HCT116 (cell line): ENCODE measurements at regions not wholly inside any gene's neighbourhood (a gene's known extent, or its start where the extent isn't known, plus 50 kb on each side); places are given as distances from the start of the nearest gene placed in this dataset.

Experiments used
- ATAC-seq: fragments of 200-7000 bp; cut with Tn5 transposase; 2 replicates; pipeline ENCODE4 v1.9.1; 2020; ENCODE audit warnings: mild to moderate bottlenecking, moderate library complexity
- BruUV-seq: library from RNA; stranded (reverse); fragments of 400-500 nt; replicated peaks from 2 replicates; lab custom pipeline; 2021; lab: Mats Ljungman, UMichigan
- CTCF ChIA-PET: fragments of 300-600 bp; sonication (Branson Sonifier 250); formaldehyde crosslinking; loops from one replicate; lab custom pipeline; 2021; ENCODE audit warnings: antibody characterized with exemption; lab: Charles Lee
- POLR2A ChIA-PET: fragments of 300-600, 350-600 bp; sonication (Branson Sonifier 250); formaldehyde crosslinking; loops from one replicate; lab custom pipeline; 2021; ENCODE audit warnings: antibody characterized with exemption; lab: Charles Lee
- RAD21 ChIA-PET, 2 experiments: fragments of 300-600 bp; sonication (Branson Sonifier 250); formaldehyde crosslinking; loops; one replicate each; lab custom pipeline; 2023; ENCODE audit warnings: low total read pairs in 2 of 2; ENCODE audit not compliant: uncharacterized antibody in 2 of 2, unreplicated experiment in 2 of 2, low non-redundant PET in 1 of 2; lab: Charles Lee
- DNase-seq: peaks from one replicate; pipeline ENCODE4 v3.0.0-alpha.2; 2010; ENCODE audit warnings: low read depth, low spot score
- H2AFZ ChIP-seq: fragments of 200-600 bp; shearing (Covaris generic), sonication (generic); 2 replicates; pipeline ENCODE4 v1.6.1; 2017; ENCODE audit warnings: low read depth, mixed run types, mixed read lengths, antibody characterized with exemption, low read length; ENCODE audit not compliant: poor library complexity, severe bottlenecking
- H3K27ac ChIP-seq: 2 replicates; pipeline ENCODE4 v1.5.1; 2012; ENCODE audit warnings: low read depth, low read length
- H3K27me3 ChIP-seq: fragments of 200-600 bp; sonication (generic); 2 replicates; pipeline ENCODE4 v1.6.1; 2016; ENCODE audit warnings: mixed run types, low read length, mixed read lengths; ENCODE audit not compliant: insufficient read depth
- H3K36me3 ChIP-seq, 2 experiments: fragments of 200-500 bp in 1 of 2; fragments of 200-600 bp in 1 of 2; sonication (Bioruptor generic) in 1 of 2; sonication (generic) in 1 of 2; 2 replicates each; pipeline versions ENCODE4 v1.5.1 to v1.6.1; 2014 to 2016; ENCODE audit warnings: low read length in 2 of 2, inconsistent platforms in 1 of 2, mixed read lengths in 1 of 2, mixed run types in 1 of 2; ENCODE audit not compliant: insufficient read depth in 2 of 2, control insufficient read depth in 1 of 2
- H3K4me1 ChIP-seq, 2 experiments: fragments of 200-600 bp in 1 of 2; sonication (generic) in 1 of 2; 2 replicates each; pipeline versions ENCODE4 v1.5.1 to v1.6.1; 2012 to 2017; ENCODE audit warnings: low read length in 2 of 2, inconsistent platforms in 1 of 2, mild to moderate bottlenecking in 1 of 2, mixed read lengths in 1 of 2, mixed run types in 1 of 2, moderate library complexity in 1 of 2; ENCODE audit not compliant: insufficient read depth in 2 of 2, control insufficient read depth in 1 of 2
- H3K4me2 ChIP-seq: fragments of 200-600 bp; sonication (generic); 2 replicates; pipeline ENCODE4 v1.6.1; 2017; ENCODE audit warnings: mixed run types, low read length, mixed read lengths
- H3K4me3 ChIP-seq, 2 experiments: fragments of 200-600 bp in 1 of 2; sonication (generic) in 1 of 2; replicated peaks in 1 of 2; 2 replicates each; pipeline ENCODE4 v1.5.1; 2011 to 2016; ENCODE audit warnings: low read length in 2 of 2, control low read depth in 1 of 2, low read depth in 1 of 2, mild to moderate bottlenecking in 1 of 2, mixed read lengths in 1 of 2, mixed run types in 1 of 2
- H3K79me2 ChIP-seq: fragments of 200-600 bp; sonication (generic); 2 replicates; pipeline ENCODE4 v1.6.1; 2017; ENCODE audit warnings: mild to moderate bottlenecking, mixed run types, low read length, moderate library complexity, mixed read lengths; ENCODE audit not compliant: insufficient read depth
- H3K9ac ChIP-seq: fragments of 200-600 bp; sonication (generic); 2 replicates; pipeline ENCODE4 v1.6.1; 2016; ENCODE audit warnings: low read length, mixed read lengths
- H3K9me2 ChIP-seq: fragments of 200-600 bp; sonication (generic), shearing (Covaris generic); 2 replicates; pipeline ENCODE4 v1.6.1; 2017; ENCODE audit warnings: mixed run types, mild to moderate bottlenecking, moderate library complexity; ENCODE audit not compliant: insufficient read depth
- H3K9me3 ChIP-seq, 2 experiments: fragments of 200-500 bp in 1 of 2; fragments of 200-600 bp in 1 of 2; sonication (Bioruptor generic) in 1 of 2; sonication (generic) in 1 of 2; 2 replicates each; pipeline ENCODE4 v1.6.1; 2014 to 2017; ENCODE audit warnings: low read length in 2 of 2, mixed read lengths in 2 of 2, inconsistent platforms in 1 of 2, low read depth in 1 of 2, mild to moderate bottlenecking in 1 of 2, mixed run types in 1 of 2, moderate library complexity in 1 of 2; ENCODE audit not compliant: control insufficient read depth in 1 of 2, insufficient read depth in 1 of 2
- H4K20me1 ChIP-seq: fragments of 200-600 bp; sonication (generic), shearing (Covaris generic); 2 replicates; pipeline ENCODE4 v1.6.1; 2017; ENCODE audit warnings: mixed run types, mild to moderate bottlenecking, moderate library complexity; ENCODE audit not compliant: insufficient read depth
- ATF3 ChIP-seq: IDR thresholded peaks from 2 replicates; pipeline ENCODE4 v1.6.1; 2012
- CBX3 ChIP-seq: IDR thresholded peaks from 2 replicates; pipeline ENCODE4 v1.6.1; 2012; ENCODE audit warnings: low read depth
- CEBPB ChIP-seq: IDR thresholded peaks from 2 replicates; pipeline ENCODE4 v1.6.1; 2012; ENCODE audit warnings: low read depth
- CTCF ChIP-seq, 3 experiments: fragments of 200-600 bp in 1 of 3; sonication (generic) in 1 of 3; IDR thresholded peaks in 2 of 3; conservative IDR thresholded peaks in 1 of 3; 2 replicates each; pipeline ENCODE4 v1.5.1; 2012 to 2017; ENCODE audit warnings: low read depth in 2 of 3, low read length in 2 of 3, antibody characterized with exemption in 1 of 3, borderline replicate concordance in 1 of 3, control low read depth in 1 of 3, mild to moderate bottlenecking in 1 of 3, mixed read lengths in 1 of 3, mixed run types in 1 of 3, moderate library complexity in 1 of 3; ENCODE audit not compliant: insufficient read depth in 1 of 3
- EGR1 ChIP-seq: IDR thresholded peaks from 2 replicates; pipeline ENCODE4 v1.6.1; 2012; ENCODE audit warnings: low read depth
- EZH2 ChIP-seq: fragments of 200-600 bp; sonication (generic); IDR thresholded peaks from 2 replicates; pipeline ENCODE4 v1.6.1; 2017; ENCODE audit warnings: antibody characterized with exemption, mixed run types
- EZH2phosphoT487 ChIP-seq: fragments of 200-600 bp; IDR thresholded peaks from 2 replicates; pipeline ENCODE4 v1.6.1; 2018; ENCODE audit warnings: antibody characterized with exemption, borderline replicate concordance
- JUND ChIP-seq: IDR thresholded peaks from 2 replicates; pipeline ENCODE4 v1.6.1; 2012
- MAX ChIP-seq: IDR thresholded peaks from 2 replicates; pipeline ENCODE4 v1.6.1; 2012
- POLR2A ChIP-seq: IDR thresholded peaks from 2 replicates; pipeline ENCODE4 v1.7.0; 2011; ENCODE audit warnings: borderline replicate concordance; ENCODE audit not compliant: insufficient read depth, insufficient read length; ENCODE audit errors: extremely low read depth
- RAD21 ChIP-seq: IDR thresholded peaks from 2 replicates; pipeline ENCODE4 v1.6.1; 2012; ENCODE audit warnings: low read depth, mild to moderate bottlenecking
- REST ChIP-seq: IDR thresholded peaks from 2 replicates; pipeline ENCODE4 v1.6.1; 2012; ENCODE audit warnings: low read depth
- SRF ChIP-seq: IDR thresholded peaks from 2 replicates; pipeline ENCODE4 v1.6.1; 2012; ENCODE audit warnings: low read depth
- TCF7L2 ChIP-seq: IDR thresholded peaks from 2 replicates; pipeline ENCODE4 v1.7.0; 2011; ENCODE audit warnings: borderline replicate concordance, inconsistent platforms; ENCODE audit not compliant: insufficient read depth, insufficient read length; ENCODE audit errors: extremely low read depth
- YY1 ChIP-seq: IDR thresholded peaks from 2 replicates; pipeline ENCODE4 v1.6.1; 2011; ENCODE audit warnings: low read length, low read depth, moderate library complexity, mild to moderate bottlenecking; ENCODE audit not compliant: insufficient replicate concordance; ENCODE audit errors: extremely low read depth
- ZFX ChIP-seq: fragments of 450-650 bp; IDR thresholded peaks from 2 replicates; pipeline ENCODE4 v1.6.1; 2017
- ZNF274 ChIP-seq: fragments of 200-500 bp; sonication (Bioruptor generic); IDR thresholded peaks from 2 replicates; pipeline ENCODE4 v1.6.1; 2014; ENCODE audit warnings: mild to moderate bottlenecking, low read depth, low read length, inconsistent platforms
- intact Hi-C: fragments of 100-400 bp; cut with micrococcal nuclease; formaldehyde crosslinking; loops from 2 replicates; pipeline ENCODE4 v1.10.0; 2022
- TF ChIP-seq, protein P1 (sequence below): IDR thresholded peaks from 2 replicates; pipeline ENCODE4 v1.6.1; 2011; ENCODE audit warnings: mild to moderate bottlenecking, low read length, moderate library complexity; ENCODE audit not compliant: insufficient replicate concordance; ENCODE audit errors: extremely low read depth

DNA sequence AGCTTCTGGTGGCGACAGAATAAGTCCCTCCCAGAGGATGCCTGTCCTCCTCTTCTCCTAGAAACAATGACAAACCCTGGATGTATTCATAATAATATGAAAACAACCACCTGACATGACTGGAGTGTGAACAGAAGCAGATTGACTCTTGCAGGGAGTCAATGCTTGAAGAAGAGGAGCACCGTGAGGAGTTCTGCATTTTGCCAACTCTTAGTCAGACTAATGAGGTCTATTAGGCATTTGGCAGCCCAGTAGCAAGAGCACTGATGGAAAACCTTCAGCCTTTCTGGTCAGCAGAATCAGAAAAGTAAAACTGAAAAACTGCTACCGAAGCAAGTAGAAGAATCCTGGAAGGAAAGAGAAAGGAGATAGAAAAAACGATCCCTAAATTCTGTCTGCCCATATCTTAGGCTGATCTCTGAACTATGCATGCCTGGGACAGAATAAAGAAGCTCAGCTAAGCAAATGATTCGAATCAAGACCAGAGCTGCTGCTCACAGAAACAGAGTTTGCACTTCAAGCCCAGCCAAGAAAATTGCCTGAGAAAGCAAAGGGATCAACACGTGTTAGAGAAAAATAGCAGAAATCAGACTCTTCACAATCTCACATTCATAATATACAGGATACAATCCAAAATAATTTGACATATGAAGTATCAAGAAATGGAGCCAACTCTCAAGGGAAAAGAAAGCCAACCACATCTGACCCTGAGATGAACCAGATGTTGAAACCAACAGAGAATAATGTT, 69.5 kb upstream of the OSMR start:
- Histone ChIP-seq H4K20me1 (no peaks in the 10 kb centered on the region), H3K79me2 (no peaks in the 10 kb centered on the region), H3K27ac (no peak overlapping the region), H3K9me3 (no peaks in the 10 kb centered on the region), H3K9ac (no peak overlapping the region), H3K4me1 (no peaks in the 10 kb centered on the region), H3K9me2 (no peaks in the 10 kb centered on the region), H3K4me3 (no peak overlapping the region), H3K27me3 (0 out of 2 replicates have a peak, but pooled peaks cover 3% of the 10 kb centered on the region), H3K36me3 (no peaks in the 10 kb centered on the region), H3K4me2 (no peak overlapping the region), H2AFZ (no peak overlapping the region)
- intact Hi-C loops, result no loop called here
- CTCF ChIA-PET, result no interaction called here
- POLR2A ChIA-PET, result no interaction called here
- BruUV-seq, result no TSS peak
- RAD21 ChIA-PET, result no interaction called here
- no peak for ATAC-seq
- no peak for DNase-seq
- TF ChIP-seq ZNF274 (no peak), EGR1 (no peak), ZFX (no peak), YY1 (no peak), EZH2 (no peak), EZH2phosphoT487 (no peak), REST (no peak), CEBPB (no peak), ATF3 (no peak), POLR2A (no peak), SRF (no peak), TCF7L2 (no peak), JUND (no peak), CBX3 (no peak), CTCF (IDR thresholded peaks at IDR 0.05 in 2 of 3, conservative IDR thresholded peaks at IDR 0.05 in 1 of 3; ENCODE audit: borderline replicate concordance in 1 of 3, insufficient read depth in 1 of 3, low read depth in 2 of 3, low read length in 2 of 3) (no peak), RAD21 (no peak), MAX (no peak)
- TF ChIP-seq, protein P1, sequence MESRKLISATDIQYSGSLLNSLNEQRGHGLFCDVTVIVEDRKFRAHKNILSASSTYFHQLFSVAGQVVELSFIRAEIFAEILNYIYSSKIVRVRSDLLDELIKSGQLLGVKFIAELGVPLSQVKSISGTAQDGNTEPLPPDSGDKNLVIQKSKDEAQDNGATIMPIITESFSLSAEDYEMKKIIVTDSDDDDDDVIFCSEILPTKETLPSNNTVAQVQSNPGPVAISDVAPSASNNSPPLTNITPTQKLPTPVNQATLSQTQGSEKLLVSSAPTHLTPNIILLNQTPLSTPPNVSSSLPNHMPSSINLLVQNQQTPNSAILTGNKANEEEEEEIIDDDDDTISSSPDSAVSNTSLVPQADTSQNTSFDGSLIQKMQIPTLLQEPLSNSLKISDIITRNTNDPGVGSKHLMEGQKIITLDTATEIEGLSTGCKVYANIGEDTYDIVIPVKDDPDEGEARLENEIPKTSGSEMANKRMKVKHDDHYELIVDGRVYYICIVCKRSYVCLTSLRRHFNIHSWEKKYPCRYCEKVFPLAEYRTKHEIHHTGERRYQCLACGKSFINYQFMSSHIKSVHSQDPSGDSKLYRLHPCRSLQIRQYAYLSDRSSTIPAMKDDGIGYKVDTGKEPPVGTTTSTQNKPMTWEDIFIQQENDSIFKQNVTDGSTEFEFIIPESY, result no peak
